Stimulated activated CD4-positive, alpha-beta T cell treated with anti-CD3 and anti-CD28 coated beads, Interleukin-1b, Interleukin-23, amount 100 ng/mL, for 24 hours (primary cell): ENCODE measurements at regions not wholly inside any gene's neighbourhood (a gene's known extent, or its start where the extent isn't known, plus 50 kb on each side); places are given as distances from the start of the nearest gene placed in this dataset.

Experiments
- DNase-seq, 4 experiments: peaks; one replicate each; pipeline ENCODE4 v3.0.0-alpha.2; 2020; ENCODE audit warnings: low read depth in 4 of 4, low spot score in 1 of 4

GRCh38 chr9:95626341-95626740, 109.6 kb upstream of the PTCH1 start:
- no peak for DNase-seq

GRCh38 chr9:95623640-95624039, 106.9 kb upstream of the PTCH1 start:
- no peak for DNase-seq

GRCh38 chr9:95620722-95621121, 104.0 kb upstream of the PTCH1 start:
- DNase-seq: no peak

- no peak for DNase-seq
Measured at GRCh38 chr9:95620314-95620713, 103.5 kb upstream of the PTCH1 start.

GRCh38 chr9:95615246-95615645, 98.5 kb upstream of the PTCH1 start:
- no peak for DNase-seq

GRCh38 chr9:95613670-95614069, 96.9 kb upstream of the PTCH1 start:
- no peak for DNase-seq

DNA sequence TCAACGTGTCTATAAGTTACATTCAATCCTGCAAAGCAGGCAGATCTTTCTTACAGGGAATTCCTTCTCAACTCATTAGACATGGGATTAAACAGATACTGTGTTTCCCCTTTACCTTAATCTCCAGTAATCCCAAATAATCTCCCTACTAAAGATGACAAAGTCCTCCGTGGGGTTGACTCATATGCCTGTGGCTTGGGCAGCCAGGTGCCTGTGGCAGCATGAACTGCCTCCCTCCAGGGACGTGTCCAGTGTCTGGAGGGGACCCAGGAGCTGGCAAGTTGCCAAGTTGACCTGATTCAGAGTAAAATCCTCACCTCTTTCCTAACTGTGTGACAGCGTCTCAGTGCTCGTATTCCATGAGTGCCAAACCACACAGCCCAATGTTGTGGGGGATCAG, 94.6 kb upstream of the PTCH1 start:
- no peak for DNase-seq

GRCh38 chr9:95610006-95610785, 93.4 kb upstream of the PTCH1 start:
- DNase-seq: no peak

DNA sequence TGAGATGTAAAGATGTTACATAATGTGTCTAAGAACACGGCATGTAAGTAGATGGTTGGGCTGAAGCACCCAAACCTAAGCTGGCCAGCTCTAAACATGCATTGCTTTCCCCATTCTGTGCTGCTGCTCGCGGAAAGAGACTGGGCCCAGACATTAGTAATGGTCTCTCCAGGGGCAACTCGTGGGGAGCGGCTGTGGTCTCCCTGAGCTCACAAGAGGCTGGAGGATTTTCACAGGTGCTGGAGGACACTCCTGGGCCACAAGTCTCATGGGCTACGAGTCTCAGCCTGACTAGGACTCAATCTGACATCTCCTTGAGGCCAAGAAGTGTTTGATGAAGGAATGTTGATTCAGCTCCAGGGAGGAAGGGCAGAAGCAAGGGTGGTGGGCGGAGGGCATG, 92.7 kb upstream of the PTCH1 start:
- no peak for DNase-seq

GRCh38 chr9:95608341-95608740, 91.6 kb upstream of the PTCH1 start:
- DNase-seq: no peak

- DNase-seq: no peak
Measured at GRCh38 chr9:95607507-95607906, 90.7 kb upstream of the PTCH1 start.

GRCh38 chr9:95606489-95607350, 89.9 kb upstream of the PTCH1 start:
- no peak for DNase-seq

GRCh38 chr9:95605816-95606488, 89.2 kb upstream of the PTCH1 start:
- no peak for DNase-seq

GRCh38 chr9:95605101-95605500, 88.3 kb upstream of the PTCH1 start:
- DNase-seq: no peak

DNA sequence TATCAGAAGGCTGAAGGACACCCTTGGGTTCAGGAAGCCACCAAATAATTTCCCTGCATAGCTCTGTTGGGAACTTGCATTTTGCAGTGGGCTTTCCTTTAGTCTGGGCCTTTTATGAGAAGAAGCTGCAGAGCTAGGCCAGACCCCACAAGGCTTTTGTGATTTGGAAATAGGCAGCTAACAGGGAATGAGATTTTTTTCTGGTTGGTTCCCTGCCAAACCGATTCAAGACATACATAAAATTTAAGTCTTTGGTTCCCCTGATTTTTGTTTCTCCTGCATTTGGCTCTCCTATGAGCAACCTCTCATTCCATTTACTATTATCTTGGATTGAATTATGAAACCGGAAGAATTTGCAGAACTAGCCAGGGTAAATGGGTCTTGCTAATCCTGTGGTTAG, 81.5 kb upstream of the PTCH1 start:
- DNase-seq: no peak

- DNase-seq: no peak
Measured at GRCh38 chr9:95595721-95596295, 79.0 kb upstream of the PTCH1 start.

DNA sequence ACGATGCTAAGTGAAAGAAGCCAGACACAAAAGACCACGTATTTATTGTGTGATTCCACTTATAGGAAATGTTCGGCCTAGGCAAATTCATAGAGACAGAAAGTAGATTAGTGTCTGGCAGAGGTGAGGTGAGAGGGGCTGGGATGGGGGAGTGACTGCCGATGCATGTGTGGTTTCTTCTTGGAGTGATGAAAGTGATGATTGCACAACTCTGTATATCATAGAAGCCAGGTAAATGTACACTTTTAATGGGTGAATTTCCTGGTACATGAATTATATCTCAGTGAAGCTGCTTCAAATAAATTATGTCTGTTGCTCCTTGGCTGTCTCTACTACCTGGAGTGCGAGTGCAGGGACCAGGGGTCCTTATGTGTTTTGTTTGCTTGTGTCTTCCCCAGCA, 76.2 kb upstream of the PTCH1 start:
- DNase-seq: no peak

DNA sequence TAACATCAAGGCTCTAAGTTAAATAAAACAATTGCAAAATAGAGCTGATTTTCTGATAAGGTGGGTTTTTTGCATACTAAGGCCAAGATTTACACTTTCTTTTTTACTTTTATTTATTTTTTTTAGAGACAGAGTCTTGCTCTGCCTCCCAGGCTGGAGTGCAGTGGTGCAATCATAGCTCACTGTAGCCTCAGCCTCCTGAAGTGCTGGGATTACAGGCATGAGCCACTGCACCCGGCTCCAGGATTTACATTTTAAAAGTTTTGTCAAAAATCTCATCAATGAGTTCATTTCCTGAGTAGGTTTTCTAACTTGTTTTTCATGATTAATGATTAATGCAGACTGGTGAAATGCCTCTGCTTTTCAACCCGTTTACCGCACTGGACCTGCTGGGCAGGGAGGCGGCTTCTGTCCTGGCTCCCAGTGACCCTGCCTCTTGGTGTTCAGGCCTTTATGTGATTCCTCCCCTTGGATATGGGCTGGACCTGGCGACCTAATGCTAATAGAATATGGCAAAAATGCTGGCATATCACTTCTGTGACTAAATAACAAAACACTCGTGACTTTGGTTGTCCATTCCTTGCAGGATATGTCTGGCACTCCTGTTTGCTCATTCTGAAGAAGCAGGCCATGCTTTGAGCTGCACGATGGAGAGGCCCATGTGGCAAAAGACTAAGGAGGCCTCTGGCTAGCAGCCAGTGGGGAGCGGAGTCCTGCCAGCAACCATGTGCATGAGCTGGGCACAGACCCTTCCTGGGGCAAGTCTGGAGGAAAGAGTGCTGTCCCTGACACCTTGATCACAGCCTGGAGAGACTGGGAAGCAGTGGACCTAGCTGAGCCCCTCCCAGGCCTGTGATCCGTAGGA, 72.2 kb upstream of the PTCH1 start:
- no peak for DNase-seq

DNA sequence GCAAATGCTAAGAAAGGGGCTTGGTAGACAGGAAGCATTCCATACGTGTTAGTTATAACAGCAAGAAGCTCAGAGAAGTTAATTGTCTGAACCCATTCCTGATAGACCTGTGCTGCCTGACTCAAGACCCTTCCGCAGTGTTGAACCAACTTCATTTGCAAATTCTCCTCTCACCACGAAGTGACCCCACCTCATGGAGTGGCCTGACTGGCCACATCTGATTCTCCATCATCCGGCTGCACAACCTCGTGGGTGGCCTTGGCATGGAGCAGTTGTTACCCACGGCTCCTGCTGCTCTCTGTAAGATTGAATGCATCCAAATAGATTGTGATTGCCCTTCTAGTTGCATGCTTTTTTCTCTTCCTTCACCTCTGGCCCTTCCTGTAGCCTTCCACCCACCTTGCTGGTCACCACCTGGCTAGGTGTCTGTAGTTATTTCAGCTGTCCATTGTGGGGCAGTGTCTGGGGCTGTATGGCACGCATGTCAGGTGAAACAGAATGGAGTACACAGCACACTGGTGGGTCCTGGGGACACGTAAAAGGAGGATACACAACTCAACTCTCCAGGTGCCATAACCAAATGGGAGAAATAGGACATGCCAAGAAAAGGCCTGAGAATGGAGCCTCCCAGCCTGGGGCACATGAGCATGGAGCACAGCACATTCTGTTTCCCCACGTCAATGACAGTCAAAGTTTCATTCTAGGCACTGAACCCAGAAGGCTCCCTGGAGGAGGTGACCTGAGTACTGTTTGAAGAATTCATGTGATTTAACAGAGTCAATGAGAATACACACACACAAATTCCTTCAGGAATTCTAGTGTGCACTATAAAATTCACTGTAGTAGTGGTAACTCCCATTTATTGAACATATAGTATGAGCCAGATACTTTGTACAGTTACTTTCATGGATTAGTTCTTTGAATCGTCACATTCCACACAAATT, 70.5 kb upstream of the PTCH1 start:
- DNase-seq: no peak

DNA sequence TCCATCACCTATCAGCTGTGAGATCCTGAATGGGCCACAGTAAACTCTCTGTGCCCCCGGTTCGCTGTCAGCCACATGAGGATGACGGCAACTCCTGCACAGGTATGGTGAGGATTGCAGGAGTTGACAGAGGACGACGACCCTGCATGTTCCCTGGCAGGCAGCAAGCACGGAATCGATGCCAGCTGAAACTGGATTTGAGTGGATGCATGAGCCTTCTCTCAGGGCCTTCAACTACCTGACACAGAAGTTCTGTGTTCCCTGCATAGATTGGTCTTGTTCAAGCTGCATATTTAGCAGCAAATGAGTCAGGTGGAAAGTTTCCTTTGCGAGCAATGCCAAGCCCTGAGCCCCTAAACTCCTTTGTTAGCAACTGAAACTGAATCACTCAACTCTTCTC, 69.6 kb upstream of the PTCH1 start:
- DNase-seq: no peak
